GM23248 (cell line): ENCODE measurements at regions not wholly inside any gene's neighbourhood (a gene's known extent, or its start where the extent isn't known, plus 50 kb on each side); places are given as distances from the start of the nearest gene placed in this dataset.

ENCODE experiments used
- DNase-seq: peaks from one replicate; pipeline ENCODE4 v3.0.0-alpha.2; 2015
- H2AFZ ChIP-seq: fragments of 200-600 bp; sonication (generic); 2 replicates; pipeline ENCODE4 v1.6.1; 2016; ENCODE audit warnings: antibody characterized with exemption
- H3F3A ChIP-seq: fragments of 200-600 bp; sonication (generic); 2 replicates; pipeline ENCODE4 v1.6.1; 2016; ENCODE audit warnings: mild to moderate bottlenecking, antibody characterized with exemption, mixed run types; ENCODE audit not compliant: insufficient read depth
- H3K27ac ChIP-seq: fragments of 200-600 bp; sonication (generic); 2 replicates; pipeline ENCODE4 v1.5.1; 2016; ENCODE audit warnings: mild to moderate bottlenecking
- H3K27me3 ChIP-seq: fragments of 200-600 bp; sonication (generic); replicated peaks from 2 replicates; pipeline ENCODE4 v1.6.1; 2016; ENCODE audit warnings: mild to moderate bottlenecking; ENCODE audit not compliant: insufficient read depth
- H3K36me3 ChIP-seq: fragments of 200-600 bp; sonication (generic); 2 replicates; pipeline ENCODE4 v1.6.1; 2016; ENCODE audit warnings: low read depth, mild to moderate bottlenecking
- H3K4me1 ChIP-seq: fragments of 200-600 bp; sonication (generic); 2 replicates; pipeline ENCODE4 v1.6.1; 2016; ENCODE audit warnings: mild to moderate bottlenecking; ENCODE audit not compliant: insufficient read depth
- H3K4me2 ChIP-seq: fragments of 200-600 bp; sonication (generic); one replicate; pipeline ENCODE4 v1.6.1; 2016; ENCODE audit warnings: mild to moderate bottlenecking; ENCODE audit not compliant: unreplicated experiment
- H3K4me3 ChIP-seq: fragments of 200-600 bp; sonication (generic); 2 replicates; pipeline ENCODE4 v1.5.1; 2016; ENCODE audit warnings: mild to moderate bottlenecking
- H3K79me2 ChIP-seq: fragments of 200-600 bp; sonication (generic); 2 replicates; pipeline ENCODE4 v1.6.1; 2016; ENCODE audit warnings: mild to moderate bottlenecking; ENCODE audit not compliant: insufficient read depth
- H3K9ac ChIP-seq: fragments of 200-600 bp; sonication (generic); 2 replicates; pipeline ENCODE4 v1.6.1; 2016; ENCODE audit warnings: mild to moderate bottlenecking
- H3K9me2 ChIP-seq: fragments of 200-600 bp; sonication (generic); 2 replicates; pipeline ENCODE4 v1.6.1; 2016; ENCODE audit warnings: mixed run types, mild to moderate bottlenecking, moderate library complexity; ENCODE audit not compliant: insufficient read depth
- H3K9me3 ChIP-seq: fragments of 200-600 bp; sonication (generic); one replicate; pipeline ENCODE4 v1.6.1; 2017; ENCODE audit warnings: low read depth
- H4K20me1 ChIP-seq: fragments of 200-600 bp; sonication (generic); 2 replicates; pipeline ENCODE4 v1.6.0; 2016; ENCODE audit not compliant: insufficient read depth
- EZH2 ChIP-seq: fragments of 200-600 bp; sonication (generic); IDR thresholded peaks from 2 replicates; pipeline ENCODE4 v1.6.1; 2018; ENCODE audit warnings: antibody characterized with exemption, mild to moderate bottlenecking; ENCODE audit not compliant: insufficient read depth, poor library complexity, severe bottlenecking
- EZH2phosphoT487 ChIP-seq: fragments of 200-600 bp; sonication (generic); IDR thresholded peaks from 2 replicates; pipeline ENCODE4 v1.6.1; 2018; ENCODE audit warnings: antibody characterized with exemption, moderate library complexity, mild to moderate bottlenecking, low read depth; ENCODE audit not compliant: insufficient read depth
- WGBS, 2 experiments: methylation state at CpG; one replicate each; pipeline ENCODE4 v1.1.6; 2015 to 2017; ENCODE audit warnings: low lambda C conversion rate in 2 of 2, low coverage in 1 of 2; ENCODE audit errors: missing lambda C conversion rate in 2 of 2; 5-methylcytosine and 5-hydroxymethylcytosine counted together
- in situ Hi-C: fragments of 300-500 bp; cut with MboI; formaldehyde crosslinking; loops from 2 replicates; pipeline ENCODE4 v1.15.0; 2020

DNA sequence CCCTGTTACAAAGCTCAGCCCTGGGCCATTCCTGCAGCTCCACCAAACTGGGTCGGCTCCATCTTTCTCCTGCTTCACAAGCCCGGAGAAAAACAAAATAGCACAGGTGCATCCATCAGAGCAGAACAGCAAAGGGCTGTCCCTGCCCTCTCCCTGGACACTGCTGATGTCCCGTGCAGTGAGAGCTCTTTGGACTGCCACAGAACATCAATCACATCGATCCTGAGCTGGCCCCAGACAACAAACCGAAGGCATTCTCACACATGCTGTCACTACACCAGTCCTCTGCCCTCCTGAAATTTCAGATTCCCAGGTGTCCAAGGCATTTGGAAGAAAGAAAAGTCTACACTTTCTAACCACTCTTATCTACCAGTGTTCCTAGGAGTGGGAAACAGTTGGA is 427.1 kb upstream of the ZMIZ1 start:
- H3K4me3 ChIP-seq: no peak overlapping the region
- in situ Hi-C loops: no loop called here
- H4K20me1 ChIP-seq: no peaks in the 10 kb centered on the region
- H3F3A ChIP-seq: no peaks in the 10 kb centered on the region
- H3K4me1 ChIP-seq: no peaks in the 10 kb centered on the region
- H3K27ac ChIP-seq: no peak overlapping the region
- H2AFZ ChIP-seq: no peak overlapping the region
- TF ChIP-seq EZH2 (no peak), EZH2phosphoT487 (no peak)
- 0 out of 2 replicates have a peak, but pooled peaks cover 7% of the 10 kb centered on the region for H3K27me3 ChIP-seq
- no peaks in the 10 kb centered on the region for H3K79me2 ChIP-seq
- 67 to 72% methylated on average over 5 of the region's 5 CpGs for WGBS, 2 experiments
- no peak overlapping the region for H3K9ac ChIP-seq
- no peaks in the 10 kb centered on the region for H3K36me3 ChIP-seq
- no peaks in the 10 kb centered on the region for H3K9me2 ChIP-seq
- H3K4me2 ChIP-seq: no peak overlapping the region
- H3K9me3 ChIP-seq: no peaks in the 10 kb centered on the region
- no peak for DNase-seq

DNA sequence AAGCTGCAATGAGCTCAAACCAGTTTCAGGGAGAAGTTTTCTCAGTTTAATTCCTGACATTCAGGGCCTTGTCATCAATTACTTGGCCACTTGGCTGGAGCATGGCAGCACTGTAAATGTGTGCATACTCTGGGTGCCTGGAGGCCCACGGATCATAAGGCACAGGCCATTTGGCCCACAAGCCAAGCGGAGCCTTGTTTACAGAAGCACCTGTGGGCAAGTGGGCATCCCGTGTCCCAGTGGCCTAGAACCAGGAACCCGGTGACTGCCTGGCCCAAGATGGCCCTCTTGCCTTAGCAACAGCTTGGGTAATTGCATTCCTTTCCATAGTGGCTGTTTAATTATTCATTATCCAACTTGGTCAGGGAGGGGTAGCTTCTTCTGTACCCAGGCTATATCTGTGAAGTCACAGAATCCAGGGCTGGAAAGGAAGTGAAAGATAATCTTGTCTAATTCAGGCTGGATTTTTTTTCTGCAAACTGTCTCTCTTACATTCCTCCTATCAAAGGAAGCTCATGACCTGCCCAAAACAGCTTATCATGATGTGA is 426.4 kb upstream of the ZMIZ1 start:
- Histone ChIP-seq H3K79me2 (no peaks in the 10 kb centered on the region), H3K9me3 (no peaks in the 10 kb centered on the region), H3K4me1 (no peaks in the 10 kb centered on the region), H2AFZ (no peak overlapping the region), H3K36me3 (no peaks in the 10 kb centered on the region), H3K4me3 (no peak overlapping the region), H4K20me1 (no peaks in the 10 kb centered on the region), H3K4me2 (no peak overlapping the region), H3K27ac (no peak overlapping the region), H3K9ac (no peak overlapping the region), H3K9me2 (no peaks in the 10 kb centered on the region), H3F3A (no peaks in the 10 kb centered on the region), H3K27me3 (0 out of 2 replicates have a peak, but pooled peaks cover 4% of the 10 kb centered on the region)
- DNase-seq: no peak
- in situ Hi-C loops: no loop called here
- no peak for TF ChIP-seq EZH2
- TF ChIP-seq EZH2phosphoT487: no peak
- 82% methylated on average over 4 of the region's 4 CpGs for WGBS, 2 experiments

DNA sequence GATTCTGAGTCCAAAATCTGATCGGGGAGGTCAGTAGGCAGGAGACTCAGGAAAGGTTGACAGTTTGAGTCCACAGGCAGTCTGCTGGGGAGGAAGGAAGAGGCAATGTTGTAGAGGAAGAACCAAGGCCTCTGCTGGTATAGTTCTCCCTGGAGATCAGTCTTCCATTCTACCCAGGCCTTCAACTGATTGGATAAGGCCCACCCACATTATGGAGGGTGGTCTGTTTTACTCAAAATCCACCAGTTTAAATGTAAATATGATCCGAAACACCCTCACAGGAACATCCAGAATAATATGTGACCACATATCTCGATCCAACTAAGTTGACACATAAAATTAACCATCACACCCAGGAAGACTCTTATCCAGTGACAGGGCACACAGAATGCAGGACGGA is 425.3 kb upstream of the ZMIZ1 start:
- TF ChIP-seq EZH2phosphoT487 (no peak), EZH2 (no peak)
- Histone ChIP-seq H3K9me2 (no peaks in the 10 kb centered on the region), H3K27ac (no peak overlapping the region), H3K36me3 (no peaks in the 10 kb centered on the region), H2AFZ (no peak overlapping the region), H3K4me1 (peaks cover 9% of the 10 kb centered on the region), H4K20me1 (no peaks in the 10 kb centered on the region), H3K9me3 (no peaks in the 10 kb centered on the region), H3K4me3 (no peak overlapping the region), H3K9ac (no peak overlapping the region), H3K27me3 (0 out of 2 replicates have a peak, but pooled peaks cover 4% of the 10 kb centered on the region), H3F3A (peaks cover 8% of the 10 kb centered on the region), H3K79me2 (no peaks in the 10 kb centered on the region), H3K4me2 (no peak overlapping the region)
- WGBS, 2 experiments: 70 to 72% methylated on average over 4 of the region's 4 CpGs
- no peak for DNase-seq
- in situ Hi-C loops: no loop called here

DNA sequence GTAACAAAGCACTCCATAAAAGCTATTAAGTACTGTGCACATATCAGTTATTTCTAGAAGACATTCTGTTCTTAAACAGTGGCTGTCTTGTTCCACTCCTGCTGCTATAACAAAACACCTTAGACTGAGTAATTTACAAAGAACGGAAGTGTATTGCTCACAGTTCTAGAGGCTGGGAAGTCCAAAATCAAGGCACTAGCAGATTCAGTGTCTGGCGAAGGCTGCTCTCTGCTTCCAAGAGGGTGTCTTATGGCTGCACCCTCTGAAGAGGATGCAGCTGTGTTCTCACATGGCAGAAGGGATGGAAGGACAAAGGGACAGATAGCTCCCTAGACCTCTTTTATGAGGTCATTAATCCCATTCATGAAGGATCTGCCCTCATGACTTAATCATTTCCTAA is 424.2 kb upstream of the ZMIZ1 start:
- Histone ChIP-seq H2AFZ (no peak overlapping the region), H3K27me3 (0 out of 2 replicates have a peak, but pooled peaks cover 4% of the 10 kb centered on the region), H3K36me3 (no peaks in the 10 kb centered on the region), H3K9ac (no peak overlapping the region), H3K79me2 (no peaks in the 10 kb centered on the region), H3K4me3 (no peak overlapping the region), H3K9me2 (no peaks in the 10 kb centered on the region), H3K27ac (no peak overlapping the region), H3K9me3 (no peaks in the 10 kb centered on the region), H3K4me1 (peaks cover 19% of the 10 kb centered on the region), H4K20me1 (no peaks in the 10 kb centered on the region), H3K4me2 (no peak overlapping the region), H3F3A (peaks cover 11% of the 10 kb centered on the region)
- TF ChIP-seq EZH2: no peak
- no peak for TF ChIP-seq EZH2phosphoT487
- 95 to 100% methylated on average over 2 of the region's 2 CpGs for WGBS, 2 experiments
- DNase-seq: no peak
- in situ Hi-C loops: no loop called here
